Limb (tissue), 2 donors: ENCODE measurements at regions not wholly inside any gene's neighbourhood (a gene's known extent, or its start where the extent isn't known, plus 50 kb on each side); places are given as distances from the start of the nearest gene placed in this dataset.

Source experiments
- DNase-seq, 2 donors: peaks; one replicate each; pipeline ENCODE4 v3.0.0-alpha.2; 2016; ENCODE audit errors: extremely low spot score in 2 of 2

DNA sequence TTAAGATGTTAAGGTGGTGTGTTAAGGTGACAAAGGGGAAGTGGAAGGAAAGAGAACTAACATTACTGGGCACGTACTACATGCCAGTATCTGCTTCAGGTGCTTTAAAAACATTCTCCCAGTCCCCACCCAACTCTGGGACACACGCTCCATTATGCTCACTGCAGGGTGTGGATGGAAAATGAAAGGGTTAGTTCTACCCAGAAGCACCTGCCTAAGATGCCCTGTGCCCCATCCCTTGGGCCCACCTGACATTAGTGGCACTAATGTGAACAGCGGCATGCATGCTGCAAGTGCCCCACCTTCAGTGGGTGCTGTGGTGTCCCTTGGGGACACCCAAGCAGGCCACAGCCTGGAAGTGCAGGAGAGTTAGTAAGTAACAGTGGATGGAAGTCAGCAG lies 82.9 kb upstream of the CXADR start:
- no peak for DNase-seq

DNA sequence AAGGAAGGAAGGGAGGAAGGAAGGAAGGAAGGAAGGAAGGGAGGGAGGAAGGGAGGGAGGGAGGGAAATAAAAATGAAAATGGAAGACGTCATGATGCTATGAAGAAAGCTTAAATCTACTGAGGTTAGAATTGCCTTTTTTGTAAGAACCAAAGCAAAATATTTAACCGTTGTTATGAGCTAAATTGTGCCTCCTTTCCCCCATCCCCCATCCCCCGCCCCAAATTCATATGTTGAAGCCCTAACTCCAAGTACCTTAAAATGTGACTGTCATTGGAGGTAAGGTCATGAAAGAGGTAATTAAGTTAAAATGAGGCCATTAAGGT lies 80.1 kb upstream of the CXADR start:
- DNase-seq = no peak

DNA sequence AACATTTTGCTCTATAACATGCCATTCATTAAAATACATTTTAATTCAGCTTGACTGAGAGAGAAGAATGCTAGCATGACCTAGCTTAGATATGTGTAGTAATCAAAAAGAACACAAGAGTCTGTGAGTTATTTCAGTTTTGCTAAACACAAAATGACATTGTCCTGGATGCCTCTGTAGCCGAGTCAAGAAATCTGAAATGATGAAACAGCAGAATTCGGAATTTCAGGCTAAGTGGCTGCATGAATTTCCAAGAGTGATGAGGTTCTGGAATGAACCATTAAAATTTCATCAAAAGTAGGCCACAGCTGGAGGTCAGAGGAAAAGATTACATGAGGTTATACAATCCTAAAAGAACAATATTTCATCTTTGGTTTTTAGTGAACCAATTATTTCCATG lies 79.1 kb upstream of the CXADR start:
- DNase-seq = no peak

DNA sequence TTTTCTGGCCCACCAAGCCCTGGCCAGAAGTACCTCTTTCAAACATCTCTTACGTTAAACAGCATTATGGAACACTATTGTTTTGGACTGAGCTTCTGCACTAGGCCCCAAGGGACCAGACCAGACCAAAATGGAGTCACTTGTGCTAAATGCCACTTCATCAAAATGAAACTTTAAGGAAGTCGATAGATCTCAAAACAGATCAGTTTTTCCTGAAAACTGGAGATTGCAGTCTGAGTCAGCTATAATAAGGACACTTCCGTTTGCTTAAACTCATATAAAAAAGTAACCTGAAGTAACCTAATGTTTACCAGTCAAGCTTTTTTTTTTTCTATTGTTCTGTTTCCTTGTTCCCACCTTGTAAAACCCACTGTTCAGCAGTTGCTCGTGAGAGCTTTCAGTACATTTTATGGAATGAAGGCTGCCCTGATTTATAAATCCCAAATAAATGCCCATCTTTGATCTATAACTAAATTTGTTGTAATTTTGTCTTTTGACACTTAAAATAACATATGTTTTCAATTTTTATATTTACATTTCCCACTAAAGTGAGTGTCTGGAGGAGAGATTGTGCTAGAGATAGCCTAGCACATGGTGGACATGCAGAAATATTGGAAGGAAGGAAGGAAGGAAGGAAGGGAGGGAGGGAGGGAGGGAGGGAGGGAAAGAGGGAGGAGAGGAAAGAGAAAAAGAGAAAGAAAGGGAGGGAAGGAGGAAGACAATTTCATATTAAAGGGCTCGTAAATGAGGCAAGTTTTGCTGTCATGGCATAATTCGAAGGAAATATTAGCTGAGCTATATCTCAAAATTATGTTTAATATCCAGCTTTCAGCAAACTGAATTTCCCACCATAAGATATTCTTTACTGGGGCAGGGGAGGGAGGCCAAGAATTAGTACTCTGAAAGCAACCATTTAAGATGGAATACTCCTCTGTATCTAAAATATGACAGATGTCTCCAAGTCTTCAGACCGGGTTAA lies 77.0 kb upstream of the CXADR start:
- DNase-seq = no peak

DNA sequence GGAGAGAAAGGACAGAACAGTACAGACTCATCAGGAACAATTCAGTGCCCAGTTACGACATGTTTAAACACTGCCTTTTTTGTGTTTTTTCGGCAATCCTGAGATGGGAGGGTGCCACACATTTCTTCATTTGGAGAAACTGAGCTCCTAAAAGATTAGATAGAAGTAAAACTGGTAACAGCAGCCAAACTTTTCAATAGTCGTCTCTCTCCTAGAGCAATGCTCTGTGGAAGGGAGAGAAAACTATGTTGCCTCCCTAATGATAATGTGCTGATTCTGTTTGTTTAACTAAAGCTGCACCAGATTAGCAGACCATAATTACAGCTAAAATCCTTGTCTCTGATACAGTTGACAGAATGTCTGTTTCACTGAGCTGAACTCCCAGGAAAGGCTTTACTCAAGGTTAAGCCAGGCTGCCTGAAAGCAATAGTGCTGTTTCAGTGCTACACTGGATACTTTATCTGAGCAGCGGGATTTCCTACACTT lies 76.2 kb upstream of the CXADR start:
- no peak for DNase-seq

DNA sequence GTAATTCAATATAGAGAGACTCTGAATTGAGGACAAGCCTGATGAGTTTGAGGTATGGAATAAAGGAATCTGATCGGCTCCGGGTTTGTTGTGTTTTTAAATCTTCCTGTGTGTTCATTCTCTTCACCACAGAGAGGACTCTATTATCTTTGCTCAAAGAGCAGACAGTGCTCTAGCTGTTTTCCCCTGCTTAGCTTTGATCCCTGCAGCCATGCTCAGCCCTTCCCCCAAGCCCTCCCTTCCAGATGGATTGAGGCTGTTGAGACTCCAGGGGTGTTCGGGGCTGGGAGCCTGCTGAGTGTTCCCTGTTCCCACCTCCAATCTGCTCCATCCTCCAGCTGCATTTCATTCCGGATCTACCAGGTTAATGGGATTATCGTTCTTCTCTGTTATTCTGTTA lies 74.2 kb upstream of the CXADR start:
- no peak for DNase-seq

DNA sequence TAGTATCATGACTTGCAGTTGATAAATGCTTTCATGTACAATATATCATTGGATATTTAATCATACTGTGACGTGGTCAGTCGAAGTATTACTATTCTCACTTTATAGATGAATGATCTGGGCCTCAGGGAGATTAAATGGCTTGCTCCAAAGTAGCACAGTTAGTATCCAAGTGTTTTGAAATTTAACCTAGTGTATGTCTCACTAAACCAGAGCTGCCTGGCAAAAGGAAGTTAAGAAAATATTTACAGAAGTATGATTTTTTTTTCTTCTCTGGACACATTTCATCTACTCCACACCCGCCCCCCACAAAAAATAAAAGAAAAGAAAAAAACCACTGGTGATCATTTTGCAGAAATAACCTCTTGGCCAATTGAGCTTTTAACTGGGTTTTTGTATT lies 71.9 kb upstream of the CXADR start:
- DNase-seq = no peak

DNA sequence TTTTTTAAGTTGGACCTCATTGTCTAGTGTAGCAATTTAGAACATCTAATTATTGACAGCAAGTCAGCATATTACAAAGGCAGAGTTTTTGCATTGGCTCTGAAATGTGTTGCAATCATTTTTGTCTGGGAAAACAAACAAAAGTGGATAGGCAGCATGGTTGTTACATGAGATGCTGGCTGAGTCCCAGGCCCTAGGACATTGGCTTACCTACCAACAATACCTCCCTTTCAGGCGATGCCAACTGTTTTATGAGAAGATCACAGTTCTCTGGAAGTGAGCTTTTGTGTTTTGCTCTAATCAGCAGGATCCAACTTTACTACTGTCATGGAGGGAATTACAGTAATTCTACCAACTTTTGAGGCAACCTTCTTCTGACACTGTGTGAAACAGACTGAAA lies 71.5 kb upstream of the CXADR start:
- DNase-seq = no peak

DNA sequence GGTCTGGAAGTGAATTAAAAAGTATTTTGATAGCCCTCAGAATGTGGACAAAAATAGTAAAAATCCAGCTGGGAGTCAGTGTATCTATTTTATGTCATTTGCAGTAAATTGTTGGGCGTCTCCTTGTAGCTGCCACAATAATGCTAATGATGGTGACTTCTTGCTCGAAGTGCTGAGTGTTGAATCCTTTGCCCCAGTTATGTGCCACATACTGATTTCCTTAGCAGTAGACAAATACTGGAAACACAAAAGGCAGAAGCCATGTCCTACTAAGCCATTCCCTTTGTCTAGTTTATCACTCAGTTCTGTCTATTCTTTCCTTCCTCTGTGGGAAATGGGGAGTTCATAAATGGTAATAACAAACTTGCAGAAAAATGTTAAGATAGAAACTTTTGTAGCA lies 70.7 kb upstream of the CXADR start:
- DNase-seq = no peak

DNA sequence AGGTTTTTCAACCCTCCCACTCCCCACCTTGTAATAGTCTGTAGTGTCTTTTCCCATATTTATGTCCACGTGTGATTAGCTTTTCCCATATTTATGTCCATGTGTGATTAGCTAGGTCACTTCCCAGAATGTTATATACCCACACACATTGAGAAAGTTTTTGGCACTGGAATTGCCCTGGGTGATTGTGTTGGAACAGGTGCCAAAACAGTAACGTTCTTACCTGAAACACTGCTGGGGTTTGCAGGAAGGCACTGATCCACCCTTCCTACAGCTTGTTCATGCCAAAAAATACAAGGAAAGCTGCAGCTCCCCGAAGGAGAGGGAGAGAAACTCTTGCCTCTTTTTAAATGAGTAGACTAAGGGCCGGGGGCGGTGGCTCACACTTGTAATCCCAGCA lies 68.0 kb upstream of the CXADR start:
- no peak for DNase-seq

DNA sequence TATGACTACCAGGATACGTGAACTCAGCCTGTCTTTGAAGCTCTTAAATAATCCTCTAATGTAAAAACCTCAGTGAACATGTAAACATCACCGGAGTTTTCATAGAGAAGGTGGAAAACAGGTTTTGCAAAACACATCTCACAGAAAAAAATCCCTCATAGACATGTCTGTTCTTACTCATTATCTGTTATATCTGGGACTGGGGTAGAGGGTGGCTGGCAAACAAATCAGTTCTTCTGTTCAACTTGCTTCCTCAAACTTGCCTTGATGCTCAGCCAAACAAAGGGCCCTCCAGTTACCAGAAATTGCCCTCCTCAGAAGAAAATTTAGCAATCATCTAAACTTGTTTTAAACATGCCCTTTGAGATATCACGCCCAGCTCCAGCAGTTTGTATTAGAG lies 66.1 kb upstream of the CXADR start:
- no peak for DNase-seq

DNA sequence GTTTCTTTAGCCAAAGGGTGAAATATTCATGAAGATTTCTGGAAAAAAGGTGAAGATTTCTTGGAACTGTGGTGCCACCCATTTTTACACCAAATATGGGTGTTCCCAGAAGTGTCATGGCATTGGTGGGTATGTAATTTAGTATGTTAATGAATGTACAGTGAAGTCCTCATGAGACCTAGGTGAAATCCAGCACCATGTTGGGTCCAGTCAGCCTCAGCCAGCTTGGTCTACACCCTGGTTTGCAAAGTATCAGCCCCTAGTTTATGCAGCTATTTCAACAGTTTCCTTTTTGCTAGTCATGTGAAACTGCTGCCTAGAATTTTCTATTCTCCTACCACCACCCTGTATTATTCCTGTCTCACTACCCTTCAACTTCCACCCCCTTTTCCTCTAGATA lies 63.1 kb upstream of the CXADR start:
- DNase-seq = no peak

DNA sequence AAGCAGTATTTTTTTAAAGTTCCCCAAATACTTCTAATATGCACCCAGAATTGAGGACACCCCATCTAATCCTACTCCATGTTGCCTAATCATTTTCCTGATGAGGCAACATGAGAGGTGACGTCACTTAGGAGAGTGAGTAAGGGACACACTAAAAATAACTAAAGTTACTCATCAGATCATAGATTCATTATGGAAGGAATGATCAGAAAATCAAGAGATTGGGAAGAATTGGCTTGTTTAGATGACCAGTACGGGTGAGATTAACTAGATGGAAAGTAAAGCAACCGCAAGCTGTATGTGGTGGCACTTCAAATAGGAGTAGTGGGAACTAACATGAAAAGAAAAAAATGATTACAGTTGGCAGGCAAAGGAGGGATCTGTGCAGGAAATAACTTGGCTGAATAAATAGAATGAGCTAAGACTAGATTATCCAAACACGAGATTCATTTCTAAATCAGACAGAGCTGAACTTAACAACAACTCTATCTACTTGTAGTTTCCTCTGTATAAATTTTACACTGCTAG lies 61.4 kb upstream of the CXADR start:
- no peak for DNase-seq

DNA sequence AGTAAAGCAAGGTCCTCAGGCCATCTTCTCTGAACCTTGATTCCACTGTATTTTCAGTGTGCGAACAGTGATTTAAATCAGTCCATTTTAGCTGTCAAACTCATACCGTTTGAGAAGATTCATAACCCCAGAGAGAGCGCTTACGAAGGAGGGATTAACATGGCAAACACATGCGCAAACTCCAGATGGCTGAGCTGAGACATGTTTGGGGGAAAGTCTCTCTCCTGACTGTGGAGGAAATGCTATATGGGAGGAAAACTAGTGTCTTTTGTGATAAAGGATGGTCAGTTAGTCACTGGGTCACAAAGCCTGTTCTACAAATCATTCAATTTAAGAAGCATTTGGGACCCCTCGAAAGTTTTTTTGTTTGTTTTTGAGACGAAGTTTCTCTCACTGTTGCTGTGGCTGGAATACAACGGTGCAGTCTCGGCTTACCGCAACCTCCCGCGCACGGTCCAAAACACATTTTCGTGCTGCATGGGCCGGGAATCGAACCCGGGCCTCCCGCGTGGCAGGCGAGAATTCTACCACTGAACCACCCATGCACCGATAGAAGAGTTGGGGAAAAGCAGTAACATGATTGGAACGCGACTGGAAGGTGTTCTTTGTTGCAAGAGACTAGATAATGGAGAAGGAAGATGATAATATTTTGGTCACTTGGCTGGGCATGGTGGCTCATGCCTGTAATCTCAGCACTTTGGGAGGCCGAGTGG lies 58.4 kb upstream of the CXADR start:
- peak; percentile 63 to 79 for DNase-seq

DNA sequence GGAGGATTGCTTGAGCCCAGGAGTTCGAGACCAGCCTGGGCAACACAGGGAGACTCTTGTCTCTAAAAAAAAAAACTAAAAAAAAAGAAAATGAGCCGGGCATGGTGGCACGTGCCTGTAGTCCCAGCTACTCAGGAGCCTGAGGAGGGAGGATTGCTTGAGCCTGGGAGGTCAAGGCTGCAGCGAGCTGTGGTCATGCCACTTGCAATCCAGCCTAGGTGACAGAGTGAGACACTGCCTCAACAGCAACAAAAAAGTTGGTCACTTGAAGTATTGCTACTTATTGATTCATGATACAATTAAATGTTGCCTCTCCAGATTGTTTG lies 57.9 kb upstream of the CXADR start:
- no peak for DNase-seq

DNA sequence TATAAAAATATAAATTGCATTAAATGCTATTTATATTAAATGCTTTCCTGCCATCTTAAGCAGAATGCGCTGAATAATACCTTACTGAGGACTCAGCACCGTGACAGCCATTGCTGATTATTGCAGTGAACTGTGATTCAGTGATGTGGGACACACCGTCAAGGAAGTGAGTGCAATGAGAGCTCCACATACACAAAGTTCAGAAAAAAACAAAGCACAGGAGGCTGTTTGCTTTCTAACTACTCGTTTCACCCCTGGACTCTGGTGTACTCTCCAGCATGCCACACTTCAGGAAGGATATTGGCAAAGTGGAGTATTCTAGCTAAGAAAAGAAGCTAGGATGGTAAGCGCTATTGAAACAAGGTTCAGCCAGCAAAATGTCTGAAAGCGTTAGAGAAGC lies 57.4 kb upstream of the CXADR start:
- DNase-seq = no peak

DNA sequence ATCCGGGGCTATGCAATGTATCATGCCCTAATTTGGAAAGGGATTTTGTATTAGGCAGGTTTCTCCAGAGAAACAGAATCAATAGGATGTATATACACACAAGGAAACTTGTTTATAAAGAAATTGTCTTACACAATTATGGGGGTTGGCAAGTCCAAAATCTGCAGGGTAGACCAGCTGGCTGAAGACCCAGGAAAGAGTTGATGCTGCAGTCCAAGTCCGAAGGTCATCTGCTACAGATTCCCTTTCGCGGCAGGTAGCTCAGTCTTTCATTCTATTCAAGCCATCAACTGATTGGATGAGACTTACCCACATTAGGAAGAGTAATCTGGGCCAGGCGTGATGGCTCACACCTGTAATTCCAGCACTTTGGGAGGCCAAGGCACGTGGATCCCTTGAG lies 54.6 kb upstream of the CXADR start:
- no peak for DNase-seq

DNA sequence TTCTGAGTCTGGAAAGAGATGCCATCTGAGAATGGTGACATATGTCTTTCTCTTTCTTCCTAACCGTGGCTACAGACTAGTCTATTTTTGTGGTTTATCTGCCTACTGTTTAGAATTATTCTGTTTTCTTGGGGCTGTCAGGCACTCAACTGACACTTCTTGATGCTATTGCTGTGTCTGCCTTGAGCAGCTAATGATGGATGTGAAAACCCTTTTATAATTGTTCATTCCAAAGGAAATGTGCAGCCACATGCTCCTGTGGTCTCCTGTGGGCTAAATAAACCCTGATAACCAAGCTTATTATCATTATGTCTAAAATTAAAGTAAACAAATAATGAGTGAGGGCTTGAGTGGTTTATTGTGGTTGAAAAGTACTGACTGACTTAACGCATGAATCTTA lies 52.7 kb upstream of the CXADR start:
- DNase-seq = no peak

DNA sequence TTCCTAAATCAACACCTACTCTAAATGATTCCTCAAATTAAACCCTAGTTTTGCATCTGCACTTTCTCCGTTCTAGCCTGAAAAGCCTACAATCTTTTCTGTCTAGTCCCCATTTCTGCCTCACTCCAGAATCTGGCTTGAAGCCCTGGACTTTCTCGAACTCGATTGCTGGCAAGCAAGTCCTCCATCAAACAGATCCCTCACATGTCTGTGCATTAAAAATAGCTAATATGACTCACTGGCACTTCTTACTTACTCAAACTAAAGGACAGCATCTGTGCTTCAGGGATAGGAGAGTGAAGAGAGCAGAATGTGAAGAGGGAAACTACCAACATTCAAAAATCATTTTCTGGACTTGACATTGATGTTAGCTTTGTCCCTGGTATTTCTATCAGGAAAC lies 51.8 kb upstream of the CXADR start:
- peak in 1 of 2 donors; percentile 17 for DNase-seq

DNA sequence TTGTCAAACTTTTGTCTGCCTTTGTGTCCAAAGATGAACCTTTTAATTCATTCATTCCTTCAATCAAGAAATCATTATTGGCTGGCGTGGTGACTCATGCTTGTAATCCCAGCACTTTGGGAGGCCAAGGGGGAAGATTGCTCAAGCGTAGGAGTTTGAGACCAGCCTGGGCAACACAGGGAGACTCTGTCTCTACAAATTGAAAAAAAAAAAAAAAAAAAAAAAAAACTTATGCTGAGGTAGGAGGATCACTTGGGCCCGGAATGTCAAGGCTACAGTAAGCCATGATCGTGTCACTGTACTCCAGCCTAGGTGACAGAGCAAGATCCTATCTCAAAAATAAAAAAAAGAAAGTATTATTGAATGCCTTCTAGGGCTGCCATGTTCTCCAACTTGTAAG lies 51.3 kb upstream of the CXADR start:
- DNase-seq = no peak

DNA sequence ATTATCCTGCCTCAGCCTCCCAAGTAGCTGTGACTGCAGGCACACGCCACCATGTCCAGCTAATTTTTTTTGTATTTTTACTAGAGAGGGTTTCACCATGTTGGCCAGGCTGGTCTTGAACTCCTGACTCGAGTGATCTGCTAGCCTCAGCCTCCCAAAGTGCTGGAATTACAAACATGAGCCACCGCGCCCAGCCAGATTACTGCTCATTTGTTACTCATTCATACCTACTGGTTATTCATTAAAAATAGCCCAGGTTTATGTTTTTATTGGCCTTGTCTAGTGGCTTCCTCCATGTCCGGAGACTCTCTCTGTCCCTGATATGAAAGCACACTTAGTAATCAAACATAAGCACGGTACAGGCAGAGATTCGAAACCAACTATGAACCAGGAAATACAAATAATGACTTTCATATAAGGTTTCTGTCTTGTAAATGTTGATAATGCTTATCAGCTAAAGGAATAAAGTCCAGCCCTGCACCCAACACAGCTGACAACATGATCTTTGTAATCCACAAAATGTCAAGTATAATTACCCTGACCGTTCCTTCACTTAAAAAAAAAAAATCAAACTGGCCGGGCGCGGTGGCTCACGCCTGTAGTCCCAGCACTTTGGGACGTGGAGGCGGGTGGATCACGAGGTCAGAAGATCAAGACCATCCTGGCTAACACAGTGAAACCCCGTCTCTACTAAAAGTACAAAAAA lies 50.4 kb upstream of the CXADR start:
- no peak for DNase-seq
